ENCODE measurements at regions not wholly inside any gene's neighbourhood (a gene's known extent, or its start where the extent isn't known, plus 50 kb on each side); places are given as distances from the start of the nearest gene placed in this dataset.
A peak's percentile ranks its signal among the peaks of the same experiment; 100 is the strongest.
"Not testable (repeated sequence)": the region's sequence is repeated elsewhere in the genome, so short reads cannot be mapped to it uniquely, and the experiment has no call there.

- H3K4me3 ChIP-seq (ENCODE audit: low read length in 2 of 2) = no peak overlapping the region
- no peaks in the 10 kb centered on the region for H3K27me3 ChIP-seq (ENCODE audit: control insufficient read depth in 1 of 2, insufficient read depth in 2 of 2, low read length in 2 of 2)
- H3K4me1 ChIP-seq (ENCODE audit: control insufficient read depth, insufficient read depth, low read length) = peaks cover 12% of the 10 kb centered on the region
- H3K36me3 ChIP-seq (ENCODE audit: control insufficient read depth in 2 of 2, insufficient read depth in 2 of 2, low read length in 2 of 2) = no peaks in the 10 kb centered on the region
- H3K27ac ChIP-seq (ENCODE audit: low read length) = no peak overlapping the region
- H3K9me3 ChIP-seq (ENCODE audit: control insufficient read depth in 2 of 2, low read length in 2 of 2) = no peaks in the 10 kb centered on the region
- H3K9ac ChIP-seq (ENCODE audit: low read length in 2 of 2) = no peak overlapping the region
Measured at GRCh38 chr18:49731860-49732311, 81.4 kb downstream of the ACAA2 start.

GRCh38 chr18:49731421-49731841, 81.9 kb downstream of the ACAA2 start:
- H3K36me3 ChIP-seq (ENCODE audit: control insufficient read depth in 2 of 2, insufficient read depth in 2 of 2, low read length in 2 of 2) = no peaks in the 10 kb centered on the region
- H3K4me3 ChIP-seq (ENCODE audit: low read length in 2 of 2) = no peak overlapping the region
- H3K4me1 ChIP-seq (ENCODE audit: control insufficient read depth, insufficient read depth, low read length) = peaks cover 15% of the 10 kb centered on the region
- H3K9me3 ChIP-seq (ENCODE audit: control insufficient read depth in 2 of 2, low read length in 2 of 2) = no peaks in the 10 kb centered on the region
- H3K27me3 ChIP-seq (ENCODE audit: control insufficient read depth in 1 of 2, insufficient read depth in 2 of 2, low read length in 2 of 2) = no peaks in the 10 kb centered on the region
- H3K9ac ChIP-seq (ENCODE audit: low read length in 2 of 2) = no peak overlapping the region
- no peak overlapping the region for H3K27ac ChIP-seq (ENCODE audit: low read length)

GRCh38 chr18:49730951-49731391, 82.4 kb downstream of the ACAA2 start:
- Histone ChIP-seq H3K9me3 (ENCODE audit: control insufficient read depth in 2 of 2, low read length in 2 of 2) (no peaks in the 10 kb centered on the region), H3K4me3 (ENCODE audit: low read length in 2 of 2) (no peak overlapping the region), H3K27ac (ENCODE audit: low read length) (no peak overlapping the region), H3K4me1 (ENCODE audit: control insufficient read depth, insufficient read depth, low read length) (peaks cover 17% of the 10 kb centered on the region), H3K9ac (ENCODE audit: low read length in 2 of 2) (no peak overlapping the region), H3K27me3 (ENCODE audit: control insufficient read depth in 1 of 2, insufficient read depth in 2 of 2, low read length in 2 of 2) (no peaks in the 10 kb centered on the region), H3K36me3 (ENCODE audit: control insufficient read depth in 2 of 2, insufficient read depth in 2 of 2, low read length in 2 of 2) (no peaks in the 10 kb centered on the region)

- Histone ChIP-seq H3K36me3 (ENCODE audit: control insufficient read depth in 2 of 2, insufficient read depth in 2 of 2, low read length in 2 of 2) (no peaks in the 10 kb centered on the region), H3K4me3 (ENCODE audit: low read length in 2 of 2) (no peak overlapping the region), H3K9me3 (ENCODE audit: control insufficient read depth in 2 of 2, low read length in 2 of 2) (no peaks in the 10 kb centered on the region), H3K9ac (ENCODE audit: low read length in 2 of 2) (no peak overlapping the region), H3K4me1 (ENCODE audit: control insufficient read depth, insufficient read depth, low read length) (peaks cover 17% of the 10 kb centered on the region), H3K27ac (ENCODE audit: low read length) (no peak overlapping the region), H3K27me3 (ENCODE audit: control insufficient read depth in 1 of 2, insufficient read depth in 2 of 2, low read length in 2 of 2) (no peaks in the 10 kb centered on the region)
Measured at GRCh38 chr18:49728542-49728941, 84.8 kb downstream of the ACAA2 start.

- Histone ChIP-seq H3K9ac (ENCODE audit: low read length in 2 of 2) (no peak overlapping the region), H3K36me3 (ENCODE audit: control insufficient read depth in 2 of 2, insufficient read depth in 2 of 2, low read length in 2 of 2) (no peaks in the 10 kb centered on the region), H3K27me3 (ENCODE audit: control insufficient read depth in 1 of 2, insufficient read depth in 2 of 2, low read length in 2 of 2) (no peaks in the 10 kb centered on the region), H3K4me1 (ENCODE audit: control insufficient read depth, insufficient read depth, low read length) (peaks cover 17% of the 10 kb centered on the region), H3K27ac (ENCODE audit: low read length) (no peak overlapping the region), H3K9me3 (ENCODE audit: control insufficient read depth in 2 of 2, low read length in 2 of 2) (no peaks in the 10 kb centered on the region), H3K4me3 (ENCODE audit: low read length in 2 of 2) (no peak overlapping the region)
Measured at GRCh38 chr18:49727816-49728215, 85.5 kb downstream of the ACAA2 start.

GRCh38 chr18:49726675-49726963, 86.7 kb downstream of the ACAA2 start:
- no peak overlapping the region for H3K9ac ChIP-seq (ENCODE audit: low read length in 2 of 2)
- peaks cover 17% of the 10 kb centered on the region for H3K4me1 ChIP-seq (ENCODE audit: control insufficient read depth, insufficient read depth, low read length)

GRCh38 chr18:49725809-49726674, 87.3 kb downstream of the ACAA2 start:
- H3K4me3 ChIP-seq (ENCODE audit: low read length in 2 of 2) = no peak overlapping the region
- H3K4me1 ChIP-seq (ENCODE audit: control insufficient read depth, insufficient read depth, low read length) = peaks cover 17% of the 10 kb centered on the region
- no peaks in the 10 kb centered on the region for H3K27me3 ChIP-seq (ENCODE audit: control insufficient read depth in 1 of 2, insufficient read depth in 2 of 2, low read length in 2 of 2)
- H3K36me3 ChIP-seq (ENCODE audit: control insufficient read depth in 2 of 2, insufficient read depth in 2 of 2, low read length in 2 of 2) = no peaks in the 10 kb centered on the region
- peaks cover 0 to 2% of the 10 kb centered on the region in 2 donors for H3K9me3 ChIP-seq (ENCODE audit: control insufficient read depth in 2 of 2, low read length in 2 of 2)
- peak overlapping the region; percentile 31 for H3K27ac ChIP-seq (ENCODE audit: low read length)
- no peak overlapping the region for H3K9ac ChIP-seq (ENCODE audit: low read length in 2 of 2)

More at GRCh38 chr18:49726675-49726963, 86.7 kb downstream of the ACAA2 start:
- Histone ChIP-seq H3K4me3 (ENCODE audit: low read length in 2 of 2) (no peak overlapping the region), H3K27ac (ENCODE audit: low read length) (no peak overlapping the region), H3K36me3 (ENCODE audit: control insufficient read depth in 2 of 2, insufficient read depth in 2 of 2, low read length in 2 of 2) (no peaks in the 10 kb centered on the region), H3K9me3 (ENCODE audit: control insufficient read depth in 2 of 2, low read length in 2 of 2) (no peaks in the 10 kb centered on the region), H3K27me3 (ENCODE audit: control insufficient read depth in 1 of 2, insufficient read depth in 2 of 2, low read length in 2 of 2) (no peaks in the 10 kb centered on the region)

DNA sequence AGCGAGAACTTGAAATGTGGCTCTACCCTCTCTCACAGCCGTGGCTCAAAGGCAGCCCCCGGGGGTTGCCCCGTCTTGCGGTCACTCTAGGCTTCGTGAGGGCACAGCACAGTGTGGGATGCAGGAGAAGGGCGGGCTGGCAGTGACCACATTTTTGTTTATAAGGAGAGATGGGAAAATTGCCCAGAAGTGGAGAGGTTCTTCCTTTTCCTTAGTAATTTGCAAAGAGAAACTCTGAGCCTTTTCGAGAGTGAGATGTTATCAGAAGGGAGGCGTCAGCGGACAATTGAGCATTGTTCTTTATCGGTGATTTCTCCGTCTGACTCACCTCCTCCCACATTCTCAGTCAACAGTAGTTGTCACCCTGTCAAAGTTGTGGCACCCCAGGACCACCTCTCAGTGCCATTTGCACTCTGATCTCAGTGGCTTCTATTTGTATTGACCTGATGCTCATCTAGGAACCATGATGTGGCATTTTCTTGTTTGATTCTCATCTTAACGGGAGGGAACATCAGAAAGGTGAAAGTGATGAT, 89.6 kb downstream of the ACAA2 start:
- H3K4me1 ChIP-seq (ENCODE audit: control insufficient read depth, insufficient read depth, low read length) = peaks cover 7% of the 10 kb centered on the region
- H3K27ac ChIP-seq (ENCODE audit: low read length) = no peak overlapping the region
- H3K9ac ChIP-seq (ENCODE audit: low read length in 2 of 2) = no peak overlapping the region

DNA sequence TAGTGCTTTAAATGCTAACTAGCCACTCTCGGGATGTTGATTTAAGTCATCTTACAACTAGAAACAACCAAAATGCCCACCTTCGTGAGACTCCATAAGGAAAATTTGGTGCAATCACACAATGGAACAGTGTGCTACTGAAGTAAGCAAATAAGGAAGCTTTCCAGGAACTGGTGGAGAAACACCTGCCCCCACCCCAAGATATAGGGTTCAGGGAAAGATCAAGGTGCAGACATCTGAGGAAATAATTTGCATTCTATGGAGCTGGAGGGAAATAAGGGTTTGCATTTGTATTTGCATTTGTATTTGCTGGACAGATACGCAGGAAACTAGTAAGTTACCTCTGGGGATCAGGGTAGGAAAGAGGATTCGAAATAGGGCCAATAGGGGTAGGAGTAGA, 90.9 kb downstream of the ACAA2 start:
- Histone ChIP-seq H3K4me1 (ENCODE audit: control insufficient read depth, insufficient read depth, low read length) (peaks cover 7% of the 10 kb centered on the region), H3K9me3 (ENCODE audit: control insufficient read depth in 2 of 2, low read length in 2 of 2) (peaks cover 0 to 2% of the 10 kb centered on the region in 2 donors), H3K27me3 (ENCODE audit: control insufficient read depth in 1 of 2, insufficient read depth in 2 of 2, low read length in 2 of 2) (no peaks in the 10 kb centered on the region), H3K4me3 (ENCODE audit: low read length in 2 of 2) (no peak overlapping the region), H3K36me3 (ENCODE audit: control insufficient read depth in 2 of 2, insufficient read depth in 2 of 2, low read length in 2 of 2) (no peaks in the 10 kb centered on the region), H3K9ac (ENCODE audit: low read length in 2 of 2) (no peak overlapping the region), H3K27ac (ENCODE audit: low read length) (no peak overlapping the region)

More for the DNA sequence above, 89.6 kb downstream of the ACAA2 start:
- no peak overlapping the region for H3K4me3 ChIP-seq (ENCODE audit: low read length in 2 of 2)
- peaks cover 0 to 2% of the 10 kb centered on the region in 2 donors for H3K9me3 ChIP-seq (ENCODE audit: control insufficient read depth in 2 of 2, low read length in 2 of 2)
- H3K27me3 ChIP-seq (ENCODE audit: control insufficient read depth in 1 of 2, insufficient read depth in 2 of 2, low read length in 2 of 2) = no peaks in the 10 kb centered on the region
- H3K36me3 ChIP-seq (ENCODE audit: control insufficient read depth in 2 of 2, insufficient read depth in 2 of 2, low read length in 2 of 2) = no peaks in the 10 kb centered on the region

DNA sequence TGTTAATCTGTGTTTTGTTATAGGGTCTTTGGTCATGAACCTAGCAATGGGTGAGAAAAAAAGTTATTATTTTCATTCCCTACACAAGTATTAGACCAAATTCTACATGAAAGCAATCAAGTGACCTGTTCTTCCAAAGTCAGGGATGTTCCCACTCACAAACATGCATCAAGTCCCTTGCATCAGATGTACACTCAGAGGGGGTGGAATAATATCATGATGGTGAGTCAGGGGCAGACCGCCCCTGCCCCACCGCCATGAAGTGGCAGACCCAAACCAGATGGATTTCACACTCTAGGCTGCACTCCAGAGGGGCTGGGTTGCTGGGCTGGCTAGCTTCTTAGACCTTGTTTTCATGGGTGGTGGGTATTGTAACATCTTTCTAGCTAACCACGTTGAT, 91.4 kb downstream of the ACAA2 start:
- Histone ChIP-seq H3K4me1 (ENCODE audit: control insufficient read depth, insufficient read depth, low read length) (peaks cover 5% of the 10 kb centered on the region), H3K27me3 (ENCODE audit: control insufficient read depth in 1 of 2, insufficient read depth in 2 of 2, low read length in 2 of 2) (no peaks in the 10 kb centered on the region), H3K36me3 (ENCODE audit: control insufficient read depth in 2 of 2, insufficient read depth in 2 of 2, low read length in 2 of 2) (no peaks in the 10 kb centered on the region), H3K27ac (ENCODE audit: low read length) (no peak overlapping the region), H3K4me3 (ENCODE audit: low read length in 2 of 2) (no peak overlapping the region), H3K9me3 (ENCODE audit: control insufficient read depth in 2 of 2, low read length in 2 of 2) (peaks cover 0 to 2% of the 10 kb centered on the region in 2 donors), H3K9ac (ENCODE audit: low read length in 2 of 2) (no peak overlapping the region)

DNA sequence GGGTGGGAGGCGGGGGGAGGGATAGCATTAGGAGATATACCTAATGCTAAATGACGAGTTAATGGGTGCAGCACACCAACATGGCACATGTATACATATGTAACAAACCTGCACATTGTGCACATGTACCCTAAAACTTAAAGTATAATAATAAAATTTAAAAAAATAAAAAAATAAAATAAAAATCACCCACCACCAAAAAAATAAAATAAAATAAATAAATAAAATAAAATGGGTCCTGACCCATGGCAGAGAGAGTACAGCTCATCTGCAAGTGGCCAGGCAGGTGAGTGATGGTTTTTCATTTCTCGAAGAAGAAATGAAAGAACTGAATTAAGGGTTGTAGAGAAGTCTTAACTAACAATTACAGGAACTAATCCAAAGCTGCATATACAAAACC, 92.4 kb downstream of the ACAA2 start:
- not testable (repeated sequence) for H3K9me3 ChIP-seq (ENCODE audit: control insufficient read depth in 2 of 2, low read length in 2 of 2); H3K9ac ChIP-seq (ENCODE audit: low read length in 2 of 2); H3K27ac ChIP-seq (ENCODE audit: low read length); H3K36me3 ChIP-seq (ENCODE audit: control insufficient read depth in 2 of 2, insufficient read depth in 2 of 2, low read length in 2 of 2); H3K27me3 ChIP-seq (ENCODE audit: control insufficient read depth in 1 of 2, insufficient read depth in 2 of 2, low read length in 2 of 2); H3K4me1 ChIP-seq (ENCODE audit: control insufficient read depth, insufficient read depth, low read length); H3K4me3 ChIP-seq (ENCODE audit: low read length in 2 of 2)
